T1000 (cell line): ENCODE measurements at regions not wholly inside any gene's neighbourhood (a gene's known extent, or its start where the extent isn't known, plus 50 kb on each side); places are given as distances from the start of the nearest gene placed in this dataset.
"Not testable (repeated sequence)": the region's sequence is repeated elsewhere in the genome, so short reads cannot be mapped to it uniquely, and the experiment has no call there.

ENCODE experiments used
- DNase-seq: peaks from one replicate; lab custom pipeline; 2025; ENCODE audit warnings: mixed read lengths; lab: John Stamatoyannopoulos, UW

DNA sequence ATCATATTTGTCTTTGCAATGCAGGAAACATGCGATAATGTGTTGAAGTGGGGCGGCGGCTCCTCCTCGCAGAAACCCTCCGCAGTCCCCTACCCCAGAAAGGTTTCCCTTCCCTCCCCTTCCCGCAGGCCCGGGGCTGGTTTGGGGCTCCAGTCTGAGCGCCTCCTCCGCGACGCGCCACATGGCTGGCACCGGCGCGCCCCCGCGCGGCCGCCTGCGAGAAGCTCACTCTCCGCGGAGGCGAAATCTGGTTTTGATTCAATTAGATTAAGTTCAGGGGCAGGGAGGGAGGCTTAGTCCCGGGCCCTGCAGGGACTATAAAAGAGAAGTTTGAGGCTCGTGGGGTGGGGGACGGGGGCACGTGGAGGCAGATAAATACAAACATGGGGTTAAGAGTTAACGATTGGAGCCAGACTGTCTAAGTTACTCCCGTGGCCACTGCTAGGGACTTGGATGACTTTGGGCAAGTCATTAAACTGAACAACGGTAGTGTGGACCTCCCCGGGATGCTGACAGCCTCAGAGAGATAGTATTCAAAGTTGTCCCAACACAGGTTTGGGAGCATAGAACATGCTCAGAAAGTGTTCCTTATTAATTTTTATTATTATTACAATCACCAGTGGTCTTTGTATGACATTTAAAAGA lies 69.4 kb downstream of the MSX2 start:
- DNase-seq = peak; percentile 42

DNA sequence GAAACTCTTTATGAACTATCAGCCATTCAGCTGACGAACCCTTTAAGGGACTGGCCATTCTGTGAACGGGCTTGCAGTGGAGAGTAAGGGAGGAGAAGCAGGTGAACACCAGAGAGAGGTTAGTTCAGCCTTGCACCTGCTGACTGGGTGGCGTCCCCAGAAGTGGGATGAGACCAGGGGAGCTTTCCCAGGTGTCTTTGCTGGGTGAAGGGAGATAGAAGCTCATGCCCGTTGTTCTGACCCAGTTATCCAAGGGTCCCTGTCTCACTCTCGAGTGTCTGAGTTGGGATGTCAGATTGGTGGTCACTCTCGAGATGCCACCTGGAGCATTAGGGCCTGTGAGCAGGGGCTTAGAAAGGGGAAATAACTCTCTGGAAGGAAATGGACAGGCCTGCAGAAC lies 68.7 kb downstream of the MSX2 start:
- DNase-seq = no peak

DNA sequence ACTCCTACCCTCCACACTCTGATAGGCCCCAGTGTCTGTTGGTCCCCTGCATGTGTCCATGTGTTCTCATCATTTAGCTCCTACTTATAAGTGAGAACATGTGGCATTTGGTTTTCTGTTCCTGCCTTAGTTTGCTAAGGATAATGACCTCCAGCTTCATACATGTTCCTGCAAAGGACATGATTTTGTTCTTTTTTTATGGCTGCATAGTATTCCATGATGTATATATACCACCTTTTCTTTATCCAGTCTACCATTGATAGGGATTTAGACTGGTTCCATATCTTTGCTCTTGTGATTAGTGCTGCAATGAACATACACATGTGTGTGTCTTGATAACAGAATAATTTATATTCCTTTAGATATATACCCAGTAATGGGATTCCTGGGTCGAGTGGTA lies 67.9 kb downstream of the MSX2 start:
- DNase-seq = not testable (repeated sequence)

DNA sequence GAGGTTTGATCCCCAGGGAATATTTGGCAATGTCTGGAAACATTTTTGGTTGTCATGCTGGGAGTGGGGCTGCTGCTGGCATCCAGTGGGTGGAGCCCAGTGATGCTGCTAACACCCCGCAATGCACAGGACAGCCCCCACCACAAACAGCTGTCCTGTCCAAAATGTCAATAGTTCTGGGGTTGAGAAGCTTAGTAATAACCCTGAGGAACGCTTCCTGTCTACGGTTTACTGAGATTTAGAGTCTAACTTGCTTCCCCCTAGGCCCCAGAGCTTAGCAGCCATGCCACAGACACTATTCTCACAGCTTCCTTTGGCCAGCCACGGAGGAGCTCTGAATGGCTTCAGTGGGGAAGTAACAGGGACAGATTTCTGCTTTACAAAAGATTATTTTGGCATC lies 66.5 kb downstream of the MSX2 start:
- no peak for DNase-seq

- no peak for DNase-seq
These were observed 65.2 kb downstream of the MSX2 start for GRCh38 chr5:174789596-174789995.

GRCh38 chr5:174785120-174785680 lies 60.8 kb downstream of the MSX2 start:
- no peak for DNase-seq
